Activated B cell treated with CpG ODN at 0.5 μM for 24 hours (primary cell): ENCODE measurements at regions not wholly inside any gene's neighbourhood (a gene's known extent, or its start where the extent isn't known, plus 50 kb on each side); places are given as distances from the start of the nearest gene placed in this dataset.

Experiments
- ATAC-seq: fragments of 200-7000 bp; cut with Tn5 transposase; one replicate; pipeline ENCODE4 v1.10.0; 2021; ENCODE audit warnings: low read depth, mild to moderate bottlenecking, moderate library complexity
- CTCF ChIA-PET: fragments of 350-600 bp; sonication (Branson Sonifier 250); formaldehyde crosslinking; loops from one replicate; lab custom pipeline; 2021; ENCODE audit warnings: antibody characterized with exemption; lab: Charles Lee
- POLR2A ChIA-PET: fragments of 350-600 bp; sonication (Branson Sonifier 250); formaldehyde crosslinking; loops from one replicate; lab custom pipeline; 2021; ENCODE audit warnings: antibody characterized with exemption; lab: Charles Lee
- DNase-seq: peaks from one replicate; pipeline ENCODE4 v3.0.0; 2022
- H3K27ac Mint-ChIP-seq: one replicate; pipeline ENCODE4 v1.8.0; 2020; ENCODE audit warnings: mixed read lengths
- H3K27me3 Mint-ChIP-seq: one replicate; pipeline ENCODE4 v1.8.0; 2021; ENCODE audit warnings: mixed read lengths
- H3K36me3 Mint-ChIP-seq: one replicate; pipeline ENCODE4 v1.8.0; 2021; ENCODE audit warnings: low read depth, mixed read lengths
- H3K4me1 Mint-ChIP-seq: one replicate; pipeline ENCODE4 v1.8.0; 2021; ENCODE audit warnings: mixed read lengths
- H3K4me3 Mint-ChIP-seq: one replicate; pipeline ENCODE4 v1.8.0; 2020; ENCODE audit warnings: mild to moderate bottlenecking, mixed read lengths
- H3K9me3 Mint-ChIP-seq: one replicate; pipeline ENCODE4 v1.8.0; 2020; ENCODE audit warnings: mixed read lengths
- intact Hi-C: fragments of 100-400 bp; cut with micrococcal nuclease; formaldehyde crosslinking; loops from one replicate; pipeline ENCODE4 v1.15.1; 2024
- TF ChIP-seq, protein P1 (sequence below): fragments of 200-600 bp; IDR thresholded peaks from one replicate; pipeline ENCODE4 v1.8.0; 2022; ENCODE audit warnings: antibody characterized with exemption, mild to moderate bottlenecking

DNA sequence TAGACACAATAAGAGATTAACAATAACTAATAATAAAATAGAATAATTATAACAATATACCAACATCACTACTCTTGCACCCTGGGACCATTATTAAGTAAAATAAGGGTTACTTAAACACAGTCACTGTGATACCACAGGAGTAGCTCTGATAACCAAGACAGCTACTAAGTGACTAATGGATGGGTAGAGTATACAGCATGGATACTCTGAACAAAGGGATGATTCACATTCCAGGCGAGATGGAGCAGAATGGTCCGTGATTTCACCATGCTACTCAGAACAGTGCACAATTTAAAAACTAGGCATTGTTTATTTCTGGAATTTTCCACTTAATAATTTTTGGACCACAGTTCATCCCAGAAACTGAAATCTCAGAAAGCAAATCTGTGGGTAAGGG is 80.0 kb upstream of the FUT9 start:
- intact Hi-C loops: no loop called here
- DNase-seq (no peak), ATAC-seq (no peak)
- H3K9me3 Mint-ChIP-seq: no peaks in the 10 kb centered on the region
- ChIA-PET CTCF (no interaction called here), POLR2A (no interaction called here)
- TF ChIP-seq, protein P1, sequence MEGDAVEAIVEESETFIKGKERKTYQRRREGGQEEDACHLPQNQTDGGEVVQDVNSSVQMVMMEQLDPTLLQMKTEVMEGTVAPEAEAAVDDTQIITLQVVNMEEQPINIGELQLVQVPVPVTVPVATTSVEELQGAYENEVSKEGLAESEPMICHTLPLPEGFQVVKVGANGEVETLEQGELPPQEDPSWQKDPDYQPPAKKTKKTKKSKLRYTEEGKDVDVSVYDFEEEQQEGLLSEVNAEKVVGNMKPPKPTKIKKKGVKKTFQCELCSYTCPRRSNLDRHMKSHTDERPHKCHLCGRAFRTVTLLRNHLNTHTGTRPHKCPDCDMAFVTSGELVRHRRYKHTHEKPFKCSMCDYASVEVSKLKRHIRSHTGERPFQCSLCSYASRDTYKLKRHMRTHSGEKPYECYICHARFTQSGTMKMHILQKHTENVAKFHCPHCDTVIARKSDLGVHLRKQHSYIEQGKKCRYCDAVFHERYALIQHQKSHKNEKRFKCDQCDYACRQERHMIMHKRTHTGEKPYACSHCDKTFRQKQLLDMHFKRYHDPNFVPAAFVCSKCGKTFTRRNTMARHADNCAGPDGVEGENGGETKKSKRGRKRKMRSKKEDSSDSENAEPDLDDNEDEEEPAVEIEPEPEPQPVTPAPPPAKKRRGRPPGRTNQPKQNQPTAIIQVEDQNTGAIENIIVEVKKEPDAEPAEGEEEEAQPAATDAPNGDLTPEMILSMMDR: no peak
- H3K4me3 Mint-ChIP-seq: no peak overlapping the region
- H3K4me1 Mint-ChIP-seq: no peaks in the 10 kb centered on the region
- no peaks in the 10 kb centered on the region for H3K36me3 Mint-ChIP-seq
- H3K27ac Mint-ChIP-seq: no peak overlapping the region
- H3K27me3 Mint-ChIP-seq: no peaks in the 10 kb centered on the region

DNA sequence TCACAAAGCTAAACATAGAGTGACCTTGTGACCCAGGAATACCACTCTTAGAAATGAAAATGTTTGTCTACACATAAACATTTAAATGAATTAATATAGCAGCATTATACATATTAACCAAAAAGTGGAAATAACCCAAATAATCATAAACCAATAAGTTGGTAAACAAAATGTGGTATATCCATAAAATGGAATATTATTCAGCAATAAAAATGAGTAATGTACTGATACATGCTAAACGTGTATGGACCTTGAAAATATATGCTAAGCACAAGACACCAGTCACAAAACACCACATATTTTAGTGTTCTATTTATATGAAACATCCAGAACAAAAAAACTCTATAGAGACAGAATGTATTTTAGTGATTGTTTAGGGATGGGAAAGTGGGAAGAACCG is 68.9 kb upstream of the FUT9 start:
- no peak for ATAC-seq
- Mint-ChIP-seq H3K27me3 (no peaks in the 10 kb centered on the region), H3K4me3 (no peak overlapping the region), H3K4me1 (no peaks in the 10 kb centered on the region), H3K9me3 (peaks cover 6% of the 10 kb centered on the region), H3K27ac (no peak overlapping the region), H3K36me3 (no peaks in the 10 kb centered on the region)
- TF ChIP-seq, protein P1: no peak
- CTCF ChIA-PET: no interaction called here
- POLR2A ChIA-PET: no interaction called here
- intact Hi-C loops: no loop called here
- no peak for DNase-seq

DNA sequence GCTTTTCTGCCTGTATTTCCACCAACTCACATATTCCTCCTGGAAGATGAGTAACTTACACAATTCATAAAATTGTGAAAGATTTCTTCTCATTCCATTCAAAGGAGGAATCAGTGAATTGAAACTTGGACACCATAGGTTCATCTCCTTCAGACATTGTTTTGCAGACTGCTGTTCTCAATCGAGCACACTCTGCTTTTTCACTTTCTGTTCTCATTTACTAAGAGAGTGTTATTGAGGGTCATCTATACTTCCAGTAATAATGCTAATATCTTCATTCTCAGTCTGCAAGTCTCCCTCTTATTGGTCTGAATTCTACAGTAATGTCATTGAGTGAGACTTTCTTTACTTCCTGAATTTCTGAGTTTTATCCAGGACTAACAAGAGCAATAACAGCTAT is 67.5 kb upstream of the FUT9 start:
- no peak overlapping the region for H3K4me3 Mint-ChIP-seq
- H3K27ac Mint-ChIP-seq: no peak overlapping the region
- DNase-seq (no peak), ATAC-seq (no peak)
- H3K36me3 Mint-ChIP-seq: no peaks in the 10 kb centered on the region
- peaks cover 6% of the 10 kb centered on the region for H3K9me3 Mint-ChIP-seq
- no peaks in the 10 kb centered on the region for H3K4me1 Mint-ChIP-seq
- intact Hi-C loops: no loop called here
- ChIA-PET POLR2A (no interaction called here), CTCF (no interaction called here)
- H3K27me3 Mint-ChIP-seq: no peaks in the 10 kb centered on the region
- TF ChIP-seq, protein P1: no peak

DNA sequence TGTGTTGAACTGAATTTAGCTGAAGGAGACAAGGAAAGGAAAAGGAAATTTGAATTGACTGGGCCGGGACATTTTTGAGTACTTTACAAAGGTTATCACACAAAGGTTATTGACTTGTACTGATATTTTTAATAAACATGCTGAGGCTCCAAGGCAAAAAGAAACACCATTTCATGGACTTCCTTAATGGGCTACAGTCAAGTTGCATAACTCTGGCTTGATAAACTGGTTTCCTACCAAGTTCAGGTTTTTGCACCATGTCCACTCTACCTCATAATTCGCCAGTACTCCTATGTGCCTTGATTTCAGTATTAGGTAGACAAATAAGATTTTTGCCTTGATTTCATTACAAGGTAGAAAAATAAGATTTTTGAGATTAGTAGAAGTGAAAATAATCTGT is 65.8 kb upstream of the FUT9 start:
- ChIA-PET POLR2A (no interaction called here), CTCF (no interaction called here)
- no peaks in the 10 kb centered on the region for H3K27me3 Mint-ChIP-seq
- H3K9me3 Mint-ChIP-seq: peaks cover 6% of the 10 kb centered on the region
- DNase-seq (no peak), ATAC-seq (no peak)
- H3K27ac Mint-ChIP-seq: no peak overlapping the region
- H3K36me3 Mint-ChIP-seq: no peaks in the 10 kb centered on the region
- intact Hi-C loops: no loop called here
- TF ChIP-seq, protein P1: no peak
- no peak overlapping the region for H3K4me3 Mint-ChIP-seq
- no peaks in the 10 kb centered on the region for H3K4me1 Mint-ChIP-seq

DNA sequence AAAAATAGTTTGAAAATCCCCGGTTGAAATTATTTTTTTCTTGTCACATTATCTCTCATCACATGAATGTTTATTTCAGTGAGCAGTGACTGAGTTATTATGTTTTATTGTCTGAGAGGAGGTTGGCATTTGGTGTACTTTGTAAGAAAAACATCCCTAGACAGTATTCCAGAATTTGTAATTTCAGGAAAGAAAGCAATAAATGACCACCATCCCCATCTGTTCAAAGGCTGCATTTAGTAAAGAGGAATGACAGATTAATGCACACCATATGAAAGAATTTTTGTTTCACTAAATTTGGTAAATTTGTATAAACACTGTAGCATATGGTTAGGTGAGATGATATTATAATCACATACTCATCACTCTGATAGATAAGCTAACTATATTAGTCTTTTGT is 57.1 kb upstream of the FUT9 start:
- ChIA-PET POLR2A (no interaction called here), CTCF (no interaction called here)
- Mint-ChIP-seq H3K9me3 (no peaks in the 10 kb centered on the region), H3K27ac (no peak overlapping the region), H3K4me3 (no peak overlapping the region), H3K4me1 (no peaks in the 10 kb centered on the region), H3K27me3 (no peaks in the 10 kb centered on the region), H3K36me3 (no peaks in the 10 kb centered on the region)
- DNase-seq (no peak), ATAC-seq (no peak)
- intact Hi-C loops: no loop called here
- TF ChIP-seq, protein P1: no peak
